ENCODE measurements at regions not wholly inside any gene's neighbourhood (a gene's known extent, or its start where the extent isn't known, plus 50 kb on each side); places are given as distances from the start of the nearest gene placed in this dataset.

DNA sequence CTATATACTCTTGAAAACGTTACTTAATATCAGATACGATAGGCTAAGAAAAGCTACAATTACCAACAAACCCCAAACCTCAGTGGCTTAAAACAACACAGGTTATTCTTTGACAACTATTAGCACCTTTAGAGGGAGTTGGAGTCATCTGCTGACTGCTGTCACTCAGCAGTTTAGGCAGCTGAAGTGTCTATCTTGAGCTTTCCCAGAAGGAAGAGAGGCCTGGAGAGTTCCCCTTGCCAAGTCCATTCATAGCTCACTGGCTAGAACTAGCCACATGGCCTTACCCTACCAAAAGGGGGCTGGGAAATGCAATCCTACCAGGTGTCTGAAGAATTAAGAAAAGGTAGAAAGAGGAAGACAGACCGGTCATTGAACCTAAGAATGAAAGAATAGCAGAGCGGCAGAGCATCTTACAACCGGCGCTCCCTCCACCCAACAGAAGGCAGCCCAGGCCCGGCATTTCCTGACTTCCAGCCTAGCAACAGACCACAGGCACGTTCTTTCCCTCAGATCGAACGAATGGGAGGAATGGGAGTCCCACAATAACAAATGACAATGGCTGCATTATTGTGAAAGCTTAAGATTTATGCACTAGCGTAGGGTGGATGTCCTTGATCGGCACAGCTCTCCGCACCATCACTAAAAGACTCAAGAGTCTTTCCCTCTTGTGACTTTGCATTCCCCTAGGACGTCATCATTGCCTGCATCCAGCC, 211.2 kb upstream of the CTAGE1 start:
- H3K27ac Mint-ChIP-seq: no peak overlapping the region
- H3K4me3 ChIP-seq (ENCODE audit: control insufficient read depth in 1 of 2, extremely low read depth in 1 of 2, low read length in 1 of 2): no peak overlapping the region
- H3K36me3 ChIP-seq (ENCODE audit: control insufficient read depth in 2 of 2, extremely low read depth in 1 of 2, insufficient read depth in 1 of 2, low read length in 1 of 2): no peaks in the 10 kb centered on the region
- no peaks in the 10 kb centered on the region for H3K27me3 ChIP-seq (replicated peaks in 1 of 2; ENCODE audit: control insufficient read depth in 2 of 2, extremely low read depth in 1 of 2, insufficient read depth in 2 of 2, low read length in 1 of 2)
- 80% methylated on average over 1 of the region's 14 CpGs for WGBS (ENCODE audit: insufficient coverage)
- H3K27me3 Mint-ChIP-seq: peaks cover 0 to 14% of the 10 kb centered on the region in 2 donors
- ATAC-seq (replicated peaks in 1 of 4) (no peak), DNase-seq (no peak)
- POLR2A ChIA-PET: no interaction called here
- no peaks in the 10 kb centered on the region for H3K4me1 Mint-ChIP-seq
- no peak overlapping the region for H3K4me3 Mint-ChIP-seq
- no peaks in the 10 kb centered on the region for H3K9me3 ChIP-seq
- no peak overlapping the region for H3K27ac ChIP-seq (ENCODE audit: low read length)
- CTCF ChIA-PET: no interaction called here
- H3K36me3 Mint-ChIP-seq: no peaks in the 10 kb centered on the region
- H3K9me3 Mint-ChIP-seq: peaks cover 0 to 4% (median 3%) of the 10 kb centered on the region in 3 donors
- no peaks in the 10 kb centered on the region for H3K4me1 ChIP-seq (ENCODE audit: control insufficient read depth in 1 of 2, extremely low read depth in 1 of 2, insufficient read depth in 2 of 2, low read length in 2 of 2)

- H3K27me3 Mint-ChIP-seq: peaks cover 1 to 13% of the 10 kb centered on the region in 2 donors
- H3K27ac Mint-ChIP-seq: no peak overlapping the region
- H3K4me1 ChIP-seq (ENCODE audit: control insufficient read depth in 1 of 2, extremely low read depth in 1 of 2, insufficient read depth in 2 of 2, low read length in 2 of 2): no peaks in the 10 kb centered on the region
- H3K4me1 Mint-ChIP-seq: no peaks in the 10 kb centered on the region
- CTCF ChIA-PET: no interaction called here
- peaks cover 1 to 6% (median 5%) of the 10 kb centered on the region in 3 donors for H3K9me3 Mint-ChIP-seq
- peaks cover 0 to 3% of the 10 kb centered on the region in 2 experiments for H3K27me3 ChIP-seq (replicated peaks in 1 of 2; ENCODE audit: control insufficient read depth in 2 of 2, extremely low read depth in 1 of 2, insufficient read depth in 2 of 2, low read length in 1 of 2)
- H3K4me3 Mint-ChIP-seq: no peak overlapping the region
- no peaks in the 10 kb centered on the region for H3K36me3 Mint-ChIP-seq
- WGBS (ENCODE audit: insufficient coverage): no CpG with 5 or more reads among the region's 2 CpGs
- POLR2A ChIA-PET: no interaction called here
- ATAC-seq (replicated peaks in 1 of 4) (no peak), DNase-seq (no peak)
- no peaks in the 10 kb centered on the region for H3K9me3 ChIP-seq
- no peak overlapping the region for H3K4me3 ChIP-seq (ENCODE audit: control insufficient read depth in 1 of 2, extremely low read depth in 1 of 2, low read length in 1 of 2)
- no peak overlapping the region for H3K27ac ChIP-seq (ENCODE audit: low read length)
- no peaks in the 10 kb centered on the region for H3K36me3 ChIP-seq (ENCODE audit: control insufficient read depth in 2 of 2, extremely low read depth in 1 of 2, insufficient read depth in 1 of 2, low read length in 1 of 2)
Measured at GRCh38 chr18:22630980-22631379, 213.3 kb upstream of the CTAGE1 start.

DNA sequence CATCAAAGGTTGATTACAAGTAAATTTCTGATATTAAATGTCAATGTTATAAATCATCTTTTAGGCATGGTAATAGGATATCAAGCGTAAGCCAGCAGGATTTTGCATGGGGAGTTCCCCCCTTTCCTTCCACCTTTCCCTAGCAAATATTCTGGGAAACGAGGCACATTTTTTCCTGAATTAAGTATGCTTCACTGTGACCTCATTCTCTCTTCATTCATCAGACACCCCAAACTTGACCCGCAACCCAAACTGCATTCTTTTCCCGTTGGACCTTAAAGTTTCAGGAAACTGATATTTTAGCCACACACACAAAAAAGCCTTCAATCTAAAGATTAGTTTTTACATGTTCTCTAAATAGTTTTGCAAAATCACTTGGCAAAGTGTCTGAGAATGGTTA, 214.5 kb upstream of the CTAGE1 start:
- POLR2A ChIA-PET: no interaction called here
- DNase-seq (no peak), ATAC-seq (replicated peaks in 1 of 4) (no peak)
- no peak overlapping the region for H3K27ac Mint-ChIP-seq
- Histone ChIP-seq H3K36me3 (ENCODE audit: control insufficient read depth in 2 of 2, extremely low read depth in 1 of 2, insufficient read depth in 1 of 2, low read length in 1 of 2) (no peaks in the 10 kb centered on the region), H3K4me1 (ENCODE audit: control insufficient read depth in 1 of 2, extremely low read depth in 1 of 2, insufficient read depth in 2 of 2, low read length in 2 of 2) (no peaks in the 10 kb centered on the region), H3K27me3 (replicated peaks in 1 of 2; ENCODE audit: control insufficient read depth in 2 of 2, extremely low read depth in 1 of 2, insufficient read depth in 2 of 2, low read length in 1 of 2) (peaks cover 0 to 3% of the 10 kb centered on the region in 2 experiments), H3K9me3 (no peaks in the 10 kb centered on the region), H3K4me3 (ENCODE audit: control insufficient read depth in 1 of 2, extremely low read depth in 1 of 2, low read length in 1 of 2) (no peak overlapping the region), H3K27ac (ENCODE audit: low read length) (no peak overlapping the region)
- no peaks in the 10 kb centered on the region for H3K4me1 Mint-ChIP-seq
- H3K9me3 Mint-ChIP-seq: peaks cover 3 to 10% (median 4%) of the 10 kb centered on the region in 3 donors
- 70% methylated on average over 2 of the region's 4 CpGs for WGBS (ENCODE audit: insufficient coverage)
- H3K4me3 Mint-ChIP-seq: no peak overlapping the region
- peaks cover 1 to 15% of the 10 kb centered on the region in 2 donors for H3K27me3 Mint-ChIP-seq
- CTCF ChIA-PET: no interaction called here
- H3K36me3 Mint-ChIP-seq: no peaks in the 10 kb centered on the region

DNA sequence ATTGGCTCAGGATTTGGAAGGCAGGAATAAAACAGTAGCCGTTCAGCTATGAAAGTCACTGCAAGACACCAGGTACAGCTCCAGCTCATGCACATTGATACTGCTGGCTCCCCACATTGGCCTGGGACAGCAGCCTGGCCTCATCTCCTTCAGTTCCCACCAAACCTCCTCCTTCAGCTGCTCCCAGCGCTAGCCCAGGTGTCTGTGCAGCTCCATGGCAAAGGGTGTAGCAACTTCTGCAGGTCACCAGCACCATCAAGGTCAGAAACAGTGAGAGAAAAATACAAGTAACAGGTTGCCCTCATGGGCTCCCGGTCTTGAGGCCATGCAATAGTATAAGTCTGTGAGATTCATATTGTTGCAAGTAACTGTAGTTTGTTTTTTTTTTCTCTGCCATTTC, 216.7 kb upstream of the CTAGE1 start:
- CTCF ChIA-PET: no interaction called here
- WGBS (ENCODE audit: insufficient coverage): 64% methylated on average over 2 of the region's 3 CpGs

DNA sequence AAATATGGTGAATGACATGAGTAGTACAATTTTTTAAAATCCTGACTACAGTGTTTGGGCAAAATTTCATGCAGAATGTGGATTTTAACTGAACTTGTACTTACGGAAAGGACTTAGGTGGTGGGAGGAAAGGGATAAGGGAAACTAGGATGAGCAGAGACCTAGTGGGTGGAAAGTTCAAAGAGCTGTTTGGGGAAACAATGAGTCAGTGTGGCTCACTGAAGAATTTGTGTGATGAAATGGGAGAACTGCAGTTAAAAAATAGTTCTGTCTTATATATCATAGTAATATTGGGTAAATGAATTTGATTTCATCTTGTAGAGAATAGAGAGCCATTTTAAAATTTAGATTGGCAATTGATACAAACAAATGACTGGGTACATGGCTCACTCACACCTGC, 220.1 kb upstream of the CTAGE1 start:
- WGBS (ENCODE audit: insufficient coverage): 90% methylated on average over 1 of the region's 1 CpG
- ATAC-seq (replicated peaks in 1 of 4) (no peak), DNase-seq (no peak)
- POLR2A ChIA-PET: no interaction called here
- Histone ChIP-seq H3K4me3 (ENCODE audit: control insufficient read depth in 1 of 2, extremely low read depth in 1 of 2, low read length in 1 of 2) (no peak overlapping the region), H3K4me1 (ENCODE audit: control insufficient read depth in 1 of 2, extremely low read depth in 1 of 2, insufficient read depth in 2 of 2, low read length in 2 of 2) (no peaks in the 10 kb centered on the region), H3K27ac (ENCODE audit: low read length) (no peak overlapping the region), H3K27me3 (replicated peaks in 1 of 2; ENCODE audit: control insufficient read depth in 2 of 2, extremely low read depth in 1 of 2, insufficient read depth in 2 of 2, low read length in 1 of 2) (peaks cover 0 to 3% of the 10 kb centered on the region in 2 experiments), H3K36me3 (ENCODE audit: control insufficient read depth in 2 of 2, extremely low read depth in 1 of 2, insufficient read depth in 1 of 2, low read length in 1 of 2) (no peaks in the 10 kb centered on the region), H3K9me3 (no peaks in the 10 kb centered on the region)
- Mint-ChIP-seq H3K27ac (no peak overlapping the region), H3K4me1 (no peaks in the 10 kb centered on the region), H3K36me3 (no peaks in the 10 kb centered on the region), H3K9me3 (peaks cover 7 to 22% (median 8%) of the 10 kb centered on the region in 3 donors), H3K4me3 (no peak overlapping the region), H3K27me3 (peaks cover 1 to 10% of the 10 kb centered on the region in 2 donors)
- CTCF ChIA-PET: no interaction called here

More for the DNA sequence above, 216.7 kb upstream of the CTAGE1 start:
- Histone ChIP-seq H3K27me3 (replicated peaks in 1 of 2; ENCODE audit: control insufficient read depth in 2 of 2, extremely low read depth in 1 of 2, insufficient read depth in 2 of 2, low read length in 1 of 2) (peaks cover 0 to 3% of the 10 kb centered on the region in 2 experiments), H3K4me3 (ENCODE audit: control insufficient read depth in 1 of 2, extremely low read depth in 1 of 2, low read length in 1 of 2) (no peak overlapping the region), H3K27ac (ENCODE audit: low read length) (no peak overlapping the region), H3K9me3 (no peaks in the 10 kb centered on the region), H3K4me1 (ENCODE audit: control insufficient read depth in 1 of 2, extremely low read depth in 1 of 2, insufficient read depth in 2 of 2, low read length in 2 of 2) (no peaks in the 10 kb centered on the region), H3K36me3 (ENCODE audit: control insufficient read depth in 2 of 2, extremely low read depth in 1 of 2, insufficient read depth in 1 of 2, low read length in 1 of 2) (no peaks in the 10 kb centered on the region)
- peaks cover 7 to 22% (median 8%) of the 10 kb centered on the region in 3 donors for H3K9me3 Mint-ChIP-seq
- DNase-seq (no peak), ATAC-seq (replicated peaks in 1 of 4) (no peak)
- H3K27me3 Mint-ChIP-seq: peaks cover 1 to 10% of the 10 kb centered on the region in 2 donors
- H3K4me3 Mint-ChIP-seq: no peak overlapping the region
- no peak overlapping the region for H3K27ac Mint-ChIP-seq
- no peaks in the 10 kb centered on the region for H3K36me3 Mint-ChIP-seq
- no peaks in the 10 kb centered on the region for H3K4me1 Mint-ChIP-seq
- POLR2A ChIA-PET: no interaction called here

DNA sequence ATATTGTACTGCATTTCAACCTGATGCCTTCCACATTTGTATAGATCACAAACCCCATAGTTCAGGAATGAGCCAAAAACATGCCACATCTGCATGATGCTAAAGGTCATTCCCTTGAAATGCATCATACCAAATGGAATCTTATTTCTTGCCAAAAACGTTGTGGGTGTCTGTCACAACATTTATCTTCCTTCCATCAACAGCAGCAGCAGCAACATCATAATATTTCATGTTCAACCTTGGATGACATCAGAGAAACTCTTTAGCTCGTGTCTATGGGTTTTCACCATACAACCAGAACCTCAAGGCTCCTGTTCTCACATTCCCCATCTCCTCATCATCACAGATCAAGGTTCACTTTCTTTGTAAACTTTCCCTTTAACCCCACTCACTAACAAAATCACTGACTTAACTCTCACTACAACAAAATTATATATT, 221.3 kb upstream of the CTAGE1 start:
- H3K36me3 ChIP-seq (ENCODE audit: control insufficient read depth in 2 of 2, extremely low read depth in 1 of 2, insufficient read depth in 1 of 2, low read length in 1 of 2): no peaks in the 10 kb centered on the region
- CTCF ChIA-PET: no interaction called here
- POLR2A ChIA-PET: interaction anchor here in 1 of 2 donors (0.6 kb wide), 1 partner anchor 31 kb away, joined by 10 read pairs; no protein-coding TSS in a partner anchor
- Mint-ChIP-seq H3K27me3 (peaks cover 1 to 10% of the 10 kb centered on the region in 2 donors), H3K4me3 (no peak overlapping the region), H3K27ac (no peak overlapping the region), H3K9me3 (peaks cover 7 to 22% (median 8%) of the 10 kb centered on the region in 3 donors), H3K36me3 (no peaks in the 10 kb centered on the region), H3K4me1 (no peaks in the 10 kb centered on the region)
- no peak overlapping the region for H3K4me3 ChIP-seq (ENCODE audit: control insufficient read depth in 1 of 2, extremely low read depth in 1 of 2, low read length in 1 of 2)
- no peaks in the 10 kb centered on the region for H3K9me3 ChIP-seq
- DNase-seq: no peak
- WGBS (ENCODE audit: insufficient coverage): 40% methylated on average over 2 of the region's 2 CpGs
- H3K4me1 ChIP-seq (ENCODE audit: control insufficient read depth in 1 of 2, extremely low read depth in 1 of 2, insufficient read depth in 2 of 2, low read length in 2 of 2): no peaks in the 10 kb centered on the region
- peaks cover 0 to 3% of the 10 kb centered on the region in 2 experiments for H3K27me3 ChIP-seq (replicated peaks in 1 of 2; ENCODE audit: control insufficient read depth in 2 of 2, extremely low read depth in 1 of 2, insufficient read depth in 2 of 2, low read length in 1 of 2)
- ATAC-seq (replicated peaks in 1 of 4): no peak
- H3K27ac ChIP-seq (ENCODE audit: low read length): no peak overlapping the region
